ENCODE measurements at regions not wholly inside any gene's neighbourhood (a gene's known extent, or its start where the extent isn't known, plus 50 kb on each side); places are given as distances from the start of the nearest gene placed in this dataset.

- no peak for TF ChIP-seq CTCF (CRISPR knock-in tag; IDR thresholded peaks at IDR 0.05)
- no peak for TF ChIP-seq GLI4 (CRISPR knock-in tag; IDR thresholded peaks at IDR 0.05; ENCODE audit: borderline replicate concordance)
- TF ChIP-seq AFF4 (CRISPR knock-in tag; IDR thresholded peaks at IDR 0.05) = no peak
- no peak for TF ChIP-seq ZNF138 (CRISPR knock-in tag; IDR thresholded peaks at IDR 0.05; ENCODE audit: low read depth)
- TF ChIP-seq ZNF574 (CRISPR knock-in tag; IDR thresholded peaks at IDR 0.05) = no peak
- no peak for TF ChIP-seq SMARCE1 (IDR thresholded peaks at IDR 0.05; ENCODE audit: borderline replicate concordance)
These were observed 426.8 kb upstream of the CADM1 start for GRCh38 chr11:115930886-115931547.

Measured in HepG2 (cell line).